Keratinocyte (primary cell): ENCODE measurements at regions not wholly inside any gene's neighbourhood (a gene's known extent, or its start where the extent isn't known, plus 50 kb on each side); places are given as distances from the start of the nearest gene placed in this dataset.
"Not testable (repeated sequence)": the region's sequence is repeated elsewhere in the genome, so short reads cannot be mapped to it uniquely, and the experiment has no call there.

Experiments
- DNase-seq: peaks from one replicate; pipeline ENCODE4 v3.0.0-alpha.2; 2011; ENCODE audit warnings: low read depth, missing footprints, low spot score
- FAIRE-seq: peaks from 2 replicates; lab custom pipeline; 2011; peaks lifted over from hg19 to GRCh38; lab: Jason Lieb, UNC
- H2AFZ ChIP-seq: 2 replicates; pipeline ENCODE4 v1.6.0; 2012; ENCODE audit warnings: low read length, control low read depth, inconsistent platforms; ENCODE audit not compliant: control insufficient read depth
- H3K27ac ChIP-seq: 2 replicates; pipeline ENCODE4 v1.5.1; 2011; ENCODE audit warnings: low read length; ENCODE audit not compliant: control insufficient read depth, insufficient read depth
- H3K27me3 ChIP-seq: 3 replicates; pipeline ENCODE4 v1.6.0; 2011; ENCODE audit warnings: low read length; ENCODE audit not compliant: control insufficient read depth, insufficient read depth; ENCODE audit errors: extremely low read depth
- H3K36me3 ChIP-seq, 2 experiments: 2 replicates in 1 of 2; 3 replicates in 1 of 2; pipeline ENCODE4 v1.5.1; 2011; ENCODE audit warnings: low read length in 2 of 2, mild to moderate bottlenecking in 1 of 2; ENCODE audit not compliant: control insufficient read depth in 2 of 2, insufficient read depth in 2 of 2; ENCODE audit errors: extremely low read depth in 1 of 2
- H3K4me1 ChIP-seq: 3 replicates; pipeline ENCODE4 v1.5.1; 2011; ENCODE audit warnings: low read length; ENCODE audit not compliant: control insufficient read depth, insufficient read depth; ENCODE audit errors: extremely low read depth
- H3K4me2 ChIP-seq: 3 replicates; pipeline ENCODE4 v1.6.0; 2011; ENCODE audit warnings: low read depth, low read length; ENCODE audit not compliant: control insufficient read depth, insufficient read depth; ENCODE audit errors: extremely low read depth
- H3K4me3 ChIP-seq, 3 experiments: fragments of 200-600 bp in 1 of 3; sonication (generic) in 1 of 3; 2 replicates in 2 of 3; 3 replicates in 1 of 3; pipeline ENCODE4 v1.5.1; 2011 to 2016; ENCODE audit warnings: low read length in 3 of 3, mild to moderate bottlenecking in 3 of 3, control low read depth in 2 of 3, inconsistent platforms in 1 of 3, low read depth in 1 of 3, mixed read lengths in 1 of 3, mixed run types in 1 of 3, moderate library complexity in 1 of 3; ENCODE audit not compliant: control insufficient read depth in 2 of 3, insufficient read depth in 2 of 3; ENCODE audit errors: extremely low read depth in 1 of 3
- H3K79me2 ChIP-seq: 2 replicates; pipeline ENCODE4 v1.6.0; 2012; ENCODE audit warnings: low read length; ENCODE audit not compliant: control insufficient read depth, insufficient read depth
- H3K9ac ChIP-seq: 3 replicates; pipeline ENCODE4 v1.6.0; 2011; ENCODE audit warnings: low read length; ENCODE audit not compliant: control insufficient read depth, insufficient read depth; ENCODE audit errors: extremely low read depth
- H3K9me1 ChIP-seq: 3 replicates; pipeline ENCODE4 v1.6.0; 2011; ENCODE audit warnings: low read length; ENCODE audit not compliant: control insufficient read depth, insufficient read depth; ENCODE audit errors: extremely low read depth
- H3K9me3 ChIP-seq: 2 replicates; pipeline ENCODE4 v1.5.1; 2012; ENCODE audit warnings: low read depth, low read length; ENCODE audit not compliant: control insufficient read depth
- H4K20me1 ChIP-seq: 3 replicates; pipeline ENCODE4 v1.6.0; 2011; ENCODE audit warnings: low read length; ENCODE audit not compliant: control insufficient read depth, insufficient read depth; ENCODE audit errors: extremely low read depth
- CTCF ChIP-seq, 3 experiments: IDR thresholded peaks in 1 of 3; conservative IDR thresholded peaks in 1 of 3; optimal IDR thresholded peaks in 1 of 3; 2 replicates in 2 of 3; 3 replicates in 1 of 3; pipeline versions ENCODE3 to v1.5.1; 2011; ENCODE audit warnings: low read length in 3 of 3, mild to moderate bottlenecking in 3 of 3, moderate library complexity in 2 of 3, control low read depth in 1 of 3, inconsistent platforms in 1 of 3; ENCODE audit not compliant: insufficient read depth in 2 of 3; ENCODE audit errors: extremely low read depth in 1 of 3
- EZH2 ChIP-seq: IDR thresholded peaks from one replicate; pipeline ENCODE4 v1.6.1; 2012; ENCODE audit warnings: inconsistent platforms, mild to moderate bottlenecking, low read length, moderate library complexity
- dilution Hi-C: fragments of 300-500 bp; cut with MboI; formaldehyde crosslinking; loops from one replicate; pipeline ENCODE4 v1.7.0; 2020; ENCODE audit warnings: low sequenced_read_pairs; ENCODE audit not compliant: extremely low pct_ligation_motif_present

- H2AFZ ChIP-seq = no peak overlapping the region
- FAIRE-seq (no peak), DNase-seq (no peak)
- H3K4me3 ChIP-seq = no peak overlapping the region
- no peaks in the 10 kb centered on the region for H3K9me3 ChIP-seq
- no peaks in the 10 kb centered on the region for H4K20me1 ChIP-seq
- no peaks in the 10 kb centered on the region for H3K27me3 ChIP-seq
- dilution Hi-C loops = no loop called here
- H3K9me1 ChIP-seq = no peaks in the 10 kb centered on the region
- no peak overlapping the region for H3K4me2 ChIP-seq
- no peak overlapping the region for H3K27ac ChIP-seq
- H3K79me2 ChIP-seq = no peaks in the 10 kb centered on the region
- H3K36me3 ChIP-seq = no peaks in the 10 kb centered on the region
- no peaks in the 10 kb centered on the region for H3K4me1 ChIP-seq
- no peak overlapping the region for H3K9ac ChIP-seq
- no peak for TF ChIP-seq CTCF (optimal IDR thresholded peaks at IDR 0.05 in 1 of 3, IDR thresholded peaks at IDR 0.05 in 1 of 3, conservative IDR thresholded peaks at IDR 0.05 in 1 of 3; ENCODE audit: extremely low read depth in 1 of 3, insufficient read depth in 2 of 3, low read length in 3 of 3)
- TF ChIP-seq EZH2 = no peak
Observed at GRCh38 chr7:94313926-94314325, 80.8 kb upstream of the COL1A2 start.

- Histone ChIP-seq H3K27ac (no peak overlapping the region), H3K27me3 (no peaks in the 10 kb centered on the region), H3K4me2 (no peak overlapping the region), H4K20me1 (no peaks in the 10 kb centered on the region), H3K79me2 (no peaks in the 10 kb centered on the region), H3K4me1 (no peaks in the 10 kb centered on the region), H3K9me1 (no peaks in the 10 kb centered on the region), H3K36me3 (no peaks in the 10 kb centered on the region), H3K9ac (no peak overlapping the region), H3K4me3 (no peak overlapping the region), H3K9me3 (no peaks in the 10 kb centered on the region), H2AFZ (no peak overlapping the region)
- dilution Hi-C loops = no loop called here
- no peak for FAIRE-seq
- TF ChIP-seq CTCF (optimal IDR thresholded peaks at IDR 0.05 in 1 of 3, IDR thresholded peaks at IDR 0.05 in 1 of 3, conservative IDR thresholded peaks at IDR 0.05 in 1 of 3; ENCODE audit: extremely low read depth in 1 of 3, insufficient read depth in 2 of 3, low read length in 3 of 3) (no peak), EZH2 (no peak)
- DNase-seq = no peak
Observed at GRCh38 chr7:94314413-94315410, 80.0 kb upstream of the COL1A2 start.

GRCh38 chr7:94321138-94321537, 73.6 kb upstream of the COL1A2 start:
- H3K36me3 ChIP-seq, H3K9me1 ChIP-seq, dilution Hi-C loops, H3K4me2 ChIP-seq, H3K27ac ChIP-seq, H4K20me1 ChIP-seq, H3K4me3 ChIP-seq, H2AFZ ChIP-seq, H3K4me1 ChIP-seq, FAIRE-seq, H3K27me3 ChIP-seq, H3K9me3 ChIP-seq, H3K9ac ChIP-seq, H3K79me2 ChIP-seq, DNase-seq: not testable (repeated sequence)
